BJ (cell line): ENCODE measurements at regions not wholly inside any gene's neighbourhood (a gene's known extent, or its start where the extent isn't known, plus 50 kb on each side); places are given as distances from the start of the nearest gene placed in this dataset.

Experiments
- CTCF ChIA-PET: fragments of 350-600 bp; formaldehyde crosslinking; extraction: SDS; loops from one replicate; lab custom pipeline; 2021; ENCODE audit warnings: antibody characterized with exemption, inconsistent platforms; lab: Yijun Ruan, JAX
- POLR2A ChIA-PET: fragments of 300-600 bp; sonication (Branson Sonifier 250); formaldehyde crosslinking; extraction: SDS; loops from one replicate; lab custom pipeline; 2021; ENCODE audit warnings: antibody characterized with exemption; lab: Charles Lee
- DNase-seq: peaks from one replicate; pipeline ENCODE4 v3.0.0-alpha.2; 2011; ENCODE audit warnings: low read depth
- H3K27me3 ChIP-seq: 2 replicates; pipeline ENCODE4 v1.6.0; 2011; ENCODE audit warnings: low read length; ENCODE audit not compliant: control insufficient read depth, insufficient read depth
- H3K36me3 ChIP-seq: 2 replicates; pipeline ENCODE4 v1.5.1; 2011; ENCODE audit warnings: low read length; ENCODE audit not compliant: control insufficient read depth, insufficient read depth
- H3K4me3 ChIP-seq: 2 replicates; pipeline ENCODE4 v1.5.1; 2011; ENCODE audit warnings: low read depth, mild to moderate bottlenecking, control low read depth, low read length
- CTCF ChIP-seq: IDR thresholded peaks from 2 replicates; pipeline ENCODE4 v1.5.1; 2011; ENCODE audit warnings: low read depth, mild to moderate bottlenecking, control low read depth, inconsistent platforms, low read length, moderate library complexity; ENCODE audit not compliant: insufficient read depth

GRCh38 chr11:98227278-98227677, 793.5 kb upstream of the CNTN5 start:
- H3K36me3 ChIP-seq, result no peaks in the 10 kb centered on the region
- DNase-seq, result no peak
- ChIA-PET CTCF (no interaction called here), POLR2A (no interaction called here)
- no peak overlapping the region for H3K4me3 ChIP-seq
- H3K27me3 ChIP-seq, result no peaks in the 10 kb centered on the region
- TF ChIP-seq CTCF, result no peak

GRCh38 chr11:98230678-98231077, 790.1 kb upstream of the CNTN5 start:
- no peaks in the 10 kb centered on the region for H3K36me3 ChIP-seq
- DNase-seq, result no peak
- H3K27me3 ChIP-seq, result no peaks in the 10 kb centered on the region
- ChIA-PET CTCF (no interaction called here), POLR2A (no interaction called here)
- H3K4me3 ChIP-seq, result no peak overlapping the region
- no peak for TF ChIP-seq CTCF

GRCh38 chr11:98234698-98235097, 786.1 kb upstream of the CNTN5 start:
- Histone ChIP-seq H3K4me3 (no peak overlapping the region), H3K27me3 (no peaks in the 10 kb centered on the region), H3K36me3 (no peaks in the 10 kb centered on the region)
- no peak for DNase-seq
- no peak for TF ChIP-seq CTCF
- POLR2A ChIA-PET, result no interaction called here
- CTCF ChIA-PET, result no interaction called here

GRCh38 chr11:98243897-98244296, 776.9 kb upstream of the CNTN5 start:
- H3K4me3 ChIP-seq, result no peak overlapping the region
- no peaks in the 10 kb centered on the region for H3K36me3 ChIP-seq
- TF ChIP-seq CTCF, result no peak
- ChIA-PET POLR2A (no interaction called here), CTCF (no interaction called here)
- no peak for DNase-seq
- no peaks in the 10 kb centered on the region for H3K27me3 ChIP-seq

- H3K27me3 ChIP-seq, result no peaks in the 10 kb centered on the region
- DNase-seq, result no peak
- no peak for TF ChIP-seq CTCF
- POLR2A ChIA-PET, result no interaction called here
- H3K36me3 ChIP-seq, result no peaks in the 10 kb centered on the region
- H3K4me3 ChIP-seq, result no peak overlapping the region
- CTCF ChIA-PET, result no interaction called here
Measured at GRCh38 chr11:98260983-98261382, 759.8 kb upstream of the CNTN5 start.
